GM23338 (cell line): ENCODE measurements at regions not wholly inside any gene's neighbourhood (a gene's known extent, or its start where the extent isn't known, plus 50 kb on each side); places are given as distances from the start of the nearest gene placed in this dataset.

Experiments
- ATAC-seq: fragments of 200-7000 bp; cut with Tn5 transposase; 3 replicates; pipeline ENCODE4 v1.9.1; 2020
- DNase-seq: peaks from one replicate; pipeline ENCODE4 v3.0.0-alpha.2; 2015; ENCODE audit warnings: low spot score
- H2AFZ ChIP-seq: fragments of 200-600 bp; sonication (generic); 2 replicates; pipeline ENCODE4 v1.8.0; 2016; ENCODE audit warnings: antibody characterized with exemption, mild to moderate bottlenecking, moderate library complexity
- H3F3A ChIP-seq: fragments of 200-600 bp; sonication (generic); replicated peaks from 2 replicates; pipeline ENCODE4 v1.8.0; 2017; ENCODE audit warnings: antibody characterized with exemption, mixed run types, low read depth
- H3K27ac ChIP-seq: fragments of 200-600 bp; sonication (generic); 2 replicates; pipeline ENCODE4 v1.6.1; 2016; ENCODE audit warnings: low read depth
- H3K27me3 ChIP-seq: fragments of 200-600 bp; sonication (generic); 2 replicates; pipeline ENCODE4 v1.8.0; 2016; ENCODE audit warnings: mild to moderate bottlenecking, mixed run types, moderate library complexity; ENCODE audit not compliant: insufficient read depth
- H3K36me3 ChIP-seq: fragments of 200-600 bp; sonication (generic); 2 replicates; pipeline ENCODE4 v1.8.0; 2016; ENCODE audit warnings: mild to moderate bottlenecking; ENCODE audit not compliant: insufficient read depth
- H3K4me1 ChIP-seq: fragments of 200-600 bp; sonication (generic); 2 replicates; pipeline ENCODE4 v1.8.0; 2016; ENCODE audit warnings: mild to moderate bottlenecking, moderate library complexity; ENCODE audit not compliant: insufficient read depth
- H3K4me2 ChIP-seq: fragments of 200-600 bp; sonication (generic); 2 replicates; pipeline ENCODE4 v1.7.1; 2017; ENCODE audit warnings: mixed run types
- H3K4me3 ChIP-seq: fragments of 200-600 bp; sonication (generic); 2 replicates; pipeline ENCODE4 v1.6.1; 2016; ENCODE audit warnings: mixed run types
- H3K79me2 ChIP-seq: fragments of 200-600 bp; sonication (generic); replicated peaks from 2 replicates; pipeline ENCODE4 v1.8.0; 2017; ENCODE audit warnings: mild to moderate bottlenecking; ENCODE audit not compliant: insufficient read depth
- H3K9me2 ChIP-seq: fragments of 200-600 bp; sonication (generic); 2 replicates; pipeline ENCODE4 v1.8.0; 2017; ENCODE audit not compliant: insufficient read depth
- H4K20me1 ChIP-seq: fragments of 200-600 bp; sonication (generic); replicated peaks from 2 replicates; pipeline ENCODE4 v1.8.0; 2017; ENCODE audit warnings: mild to moderate bottlenecking; ENCODE audit not compliant: insufficient read depth
- H3K27ac Mint-ChIP-seq: 2 replicates; pipeline ENCODE4 v1.8.0; 2020; ENCODE audit warnings: inconsistent platforms, mild to moderate bottlenecking, moderate library complexity, mixed read lengths
- H3K27me3 Mint-ChIP-seq: 3 replicates; pipeline ENCODE4 v1.8.0; 2022; ENCODE audit warnings: low read depth, mild to moderate bottlenecking, moderate library complexity, mixed read lengths, inconsistent platforms; ENCODE audit not compliant: insufficient read depth, poor library complexity
- H3K36me3 Mint-ChIP-seq: 3 replicates; pipeline ENCODE4 v1.8.0; 2021; ENCODE audit warnings: low read depth, mild to moderate bottlenecking, inconsistent platforms, moderate library complexity, mixed read lengths
- H3K4me1 Mint-ChIP-seq: 3 replicates; pipeline ENCODE4 v1.8.0; 2020; ENCODE audit warnings: mild to moderate bottlenecking, inconsistent platforms, mixed read lengths
- H3K4me3 Mint-ChIP-seq: 3 replicates; pipeline ENCODE4 v1.8.0; 2021; ENCODE audit warnings: moderate library complexity, mild to moderate bottlenecking, inconsistent platforms, mixed read lengths
- H3K9me3 Mint-ChIP-seq: 3 replicates; pipeline ENCODE4 v1.8.0; 2020; ENCODE audit warnings: moderate library complexity, mild to moderate bottlenecking, inconsistent platforms, mixed read lengths
- EZH2 ChIP-seq: fragments of 200-600 bp; sonication (generic); IDR thresholded peaks from one replicate; pipeline ENCODE4 v1.8.0; 2017; ENCODE audit warnings: antibody characterized with exemption, mild to moderate bottlenecking, low read depth; ENCODE audit not compliant: unreplicated experiment
- NANOG ChIP-seq: IDR thresholded peaks from 2 replicates; pipeline ENCODE4 v1.6.1; 2016; ENCODE audit warnings: antibody characterized with exemption, borderline replicate concordance
- ZNF114 ChIP-seq: fragments of 250-450 bp; sonication (Bioruptor Pico); IDR thresholded peaks from 2 replicates; pipeline ENCODE4 v1.5.0; 2020; ENCODE audit warnings: mild to moderate bottlenecking, moderate library complexity
- TF ChIP-seq, protein P1 (sequence below): fragments of 250-450 bp; sonication (Bioruptor Pico); IDR thresholded peaks from 2 replicates; pipeline ENCODE4 v1.5.0; 2020; ENCODE audit warnings: mild to moderate bottlenecking, moderate library complexity
- TF ChIP-seq, protein P2 (sequence below): IDR thresholded peaks from one replicate; pipeline ENCODE4 v1.6.1; 2018; ENCODE audit warnings: antibody characterized with exemption; ENCODE audit not compliant: unreplicated experiment
- TF ChIP-seq, protein P3 (sequence below), 2 experiments: fragments of 200-600 bp in 1 of 2; sonication (generic) in 1 of 2; conservative IDR thresholded peaks; 2 replicates each; pipeline versions ENCODE4 v1.5.1 to v1.6.1; 2016 to 2017; ENCODE audit warnings: antibody characterized with exemption in 2 of 2, low read depth in 2 of 2, mild to moderate bottlenecking in 2 of 2, moderate library complexity in 1 of 2

DNA sequence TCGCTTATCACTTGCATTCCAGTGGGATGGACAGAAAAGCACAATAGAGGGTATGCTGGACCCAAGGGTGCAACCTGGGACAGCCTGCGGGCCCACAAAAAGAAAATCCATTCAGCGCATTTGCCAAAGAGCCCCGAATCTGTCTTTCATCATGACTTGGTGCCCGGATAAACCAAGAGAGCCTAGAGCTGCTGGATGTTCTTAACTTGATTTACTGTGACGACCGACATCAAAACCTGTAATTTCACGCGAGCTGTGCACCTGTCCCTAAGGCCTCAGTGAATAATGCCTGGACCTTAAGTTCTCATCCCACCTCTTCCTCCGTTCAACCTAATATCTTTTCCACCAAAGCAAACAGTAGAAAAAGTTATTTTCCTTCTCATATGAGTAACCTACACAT lies 115.5 kb upstream of the ACKR3 start:
- Histone ChIP-seq H3K4me1 (no peaks in the 10 kb centered on the region), H3K27me3 (no peaks in the 10 kb centered on the region), H3K36me3 (no peaks in the 10 kb centered on the region), H2AFZ (no peak overlapping the region), H3K9me2 (0 out of 2 replicates have a peak, but pooled peaks cover 4% of the 10 kb centered on the region), H3K4me3 (no peak overlapping the region), H4K20me1 (no peaks in the 10 kb centered on the region), H3F3A (no peaks in the 10 kb centered on the region), H3K79me2 (no peaks in the 10 kb centered on the region), H3K27ac (no peak overlapping the region), H3K4me2 (no peak overlapping the region)
- peaks cover 5% of the 10 kb centered on the region; the same call in 1 of the 3 replicates for H3K36me3 Mint-ChIP-seq
- H3K9me3 Mint-ChIP-seq: peaks cover 4% of the 10 kb centered on the region; the same call in 1 of the 3 replicates
- H3K4me3 Mint-ChIP-seq: no peak overlapping the region
- H3K27ac Mint-ChIP-seq: no peak overlapping the region
- ATAC-seq (no peak), DNase-seq (no peak)
- no peaks in the 10 kb centered on the region for H3K27me3 Mint-ChIP-seq
- peaks cover 16% of the 10 kb centered on the region for H3K4me1 Mint-ChIP-seq
- TF ChIP-seq, protein P1, sequence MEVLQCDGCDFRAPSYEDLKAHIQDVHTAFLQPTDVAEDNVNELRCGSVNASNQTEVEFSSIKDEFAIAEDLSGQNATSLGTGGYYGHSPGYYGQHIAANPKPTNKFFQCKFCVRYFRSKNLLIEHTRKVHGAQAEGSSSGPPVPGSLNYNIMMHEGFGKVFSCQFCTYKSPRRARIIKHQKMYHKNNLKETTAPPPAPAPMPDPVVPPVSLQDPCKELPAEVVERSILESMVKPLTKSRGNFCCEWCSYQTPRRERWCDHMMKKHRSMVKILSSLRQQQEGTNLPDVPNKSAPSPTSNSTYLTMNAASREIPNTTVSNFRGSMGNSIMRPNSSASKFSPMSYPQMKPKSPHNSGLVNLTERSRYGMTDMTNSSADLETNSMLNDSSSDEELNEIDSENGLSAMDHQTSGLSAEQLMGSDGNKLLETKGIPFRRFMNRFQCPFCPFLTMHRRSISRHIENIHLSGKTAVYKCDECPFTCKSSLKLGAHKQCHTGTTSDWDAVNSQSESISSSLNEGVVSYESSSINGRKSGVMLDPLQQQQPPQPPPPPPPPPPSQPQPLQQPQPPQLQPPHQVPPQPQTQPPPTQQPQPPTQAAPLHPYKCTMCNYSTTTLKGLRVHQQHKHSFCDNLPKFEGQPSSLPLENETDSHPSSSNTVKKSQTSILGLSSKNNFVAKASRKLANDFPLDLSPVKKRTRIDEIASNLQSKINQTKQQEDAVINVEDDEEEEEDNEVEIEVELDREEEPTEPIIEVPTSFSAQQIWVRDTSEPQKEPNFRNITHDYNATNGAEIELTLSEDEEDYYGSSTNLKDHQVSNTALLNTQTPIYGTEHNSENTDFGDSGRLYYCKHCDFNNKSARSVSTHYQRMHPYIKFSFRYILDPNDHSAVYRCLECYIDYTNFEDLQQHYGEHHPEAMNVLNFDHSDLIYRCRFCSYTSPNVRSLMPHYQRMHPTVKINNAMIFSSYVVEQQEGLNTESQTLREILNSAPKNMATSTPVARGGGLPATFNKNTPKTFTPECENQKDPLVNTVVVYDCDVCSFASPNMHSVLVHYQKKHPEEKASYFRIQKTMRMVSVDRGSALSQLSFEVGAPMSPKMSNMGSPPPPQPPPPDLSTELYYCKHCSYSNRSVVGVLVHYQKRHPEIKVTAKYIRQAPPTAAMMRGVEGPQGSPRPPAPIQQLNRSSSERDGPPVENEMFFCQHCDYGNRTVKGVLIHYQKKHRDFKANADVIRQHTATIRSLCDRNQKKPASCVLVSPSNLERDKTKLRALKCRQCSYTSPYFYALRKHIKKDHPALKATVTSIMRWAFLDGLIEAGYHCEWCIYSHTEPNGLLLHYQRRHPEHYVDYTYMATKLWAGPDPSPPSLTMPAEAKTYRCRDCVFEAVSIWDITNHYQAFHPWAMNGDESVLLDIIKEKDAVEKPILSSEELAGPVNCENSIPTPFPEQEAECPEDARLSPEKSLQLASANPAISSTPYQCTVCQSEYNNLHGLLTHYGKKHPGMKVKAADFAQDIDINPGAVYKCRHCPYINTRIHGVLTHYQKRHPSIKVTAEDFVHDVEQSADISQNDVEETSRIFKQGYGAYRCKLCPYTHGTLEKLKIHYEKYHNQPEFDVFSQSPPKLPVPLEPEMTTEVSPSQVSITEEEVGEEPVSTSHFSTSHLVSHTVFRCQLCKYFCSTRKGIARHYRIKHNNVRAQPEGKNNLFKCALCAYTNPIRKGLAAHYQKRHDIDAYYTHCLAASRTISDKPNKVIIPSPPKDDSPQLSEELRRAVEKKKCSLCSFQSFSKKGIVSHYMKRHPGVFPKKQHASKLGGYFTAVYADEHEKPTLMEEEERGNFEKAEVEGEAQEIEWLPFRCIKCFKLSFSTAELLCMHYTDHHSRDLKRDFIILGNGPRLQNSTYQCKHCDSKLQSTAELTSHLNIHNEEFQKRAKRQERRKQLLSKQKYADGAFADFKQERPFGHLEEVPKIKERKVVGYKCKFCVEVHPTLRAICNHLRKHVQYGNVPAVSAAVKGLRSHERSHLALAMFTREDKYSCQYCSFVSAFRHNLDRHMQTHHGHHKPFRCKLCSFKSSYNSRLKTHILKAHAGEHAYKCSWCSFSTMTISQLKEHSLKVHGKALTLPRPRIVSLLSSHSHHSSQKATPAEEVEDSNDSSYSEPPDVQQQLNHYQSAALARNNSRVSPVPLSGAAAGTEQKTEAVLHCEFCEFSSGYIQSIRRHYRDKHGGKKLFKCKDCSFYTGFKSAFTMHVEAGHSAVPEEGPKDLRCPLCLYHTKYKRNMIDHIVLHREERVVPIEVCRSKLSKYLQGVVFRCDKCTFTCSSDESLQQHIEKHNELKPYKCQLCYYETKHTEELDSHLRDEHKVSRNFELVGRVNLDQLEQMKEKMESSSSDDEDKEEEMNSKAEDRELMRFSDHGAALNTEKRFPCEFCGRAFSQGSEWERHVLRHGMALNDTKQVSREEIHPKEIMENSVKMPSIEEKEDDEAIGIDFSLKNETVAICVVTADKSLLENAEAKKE: no peak
- TF ChIP-seq ZNF114 (CRISPR knock-in tag) (no peak), EZH2 (no peak), NANOG (no peak)
- TF ChIP-seq, protein P2, sequence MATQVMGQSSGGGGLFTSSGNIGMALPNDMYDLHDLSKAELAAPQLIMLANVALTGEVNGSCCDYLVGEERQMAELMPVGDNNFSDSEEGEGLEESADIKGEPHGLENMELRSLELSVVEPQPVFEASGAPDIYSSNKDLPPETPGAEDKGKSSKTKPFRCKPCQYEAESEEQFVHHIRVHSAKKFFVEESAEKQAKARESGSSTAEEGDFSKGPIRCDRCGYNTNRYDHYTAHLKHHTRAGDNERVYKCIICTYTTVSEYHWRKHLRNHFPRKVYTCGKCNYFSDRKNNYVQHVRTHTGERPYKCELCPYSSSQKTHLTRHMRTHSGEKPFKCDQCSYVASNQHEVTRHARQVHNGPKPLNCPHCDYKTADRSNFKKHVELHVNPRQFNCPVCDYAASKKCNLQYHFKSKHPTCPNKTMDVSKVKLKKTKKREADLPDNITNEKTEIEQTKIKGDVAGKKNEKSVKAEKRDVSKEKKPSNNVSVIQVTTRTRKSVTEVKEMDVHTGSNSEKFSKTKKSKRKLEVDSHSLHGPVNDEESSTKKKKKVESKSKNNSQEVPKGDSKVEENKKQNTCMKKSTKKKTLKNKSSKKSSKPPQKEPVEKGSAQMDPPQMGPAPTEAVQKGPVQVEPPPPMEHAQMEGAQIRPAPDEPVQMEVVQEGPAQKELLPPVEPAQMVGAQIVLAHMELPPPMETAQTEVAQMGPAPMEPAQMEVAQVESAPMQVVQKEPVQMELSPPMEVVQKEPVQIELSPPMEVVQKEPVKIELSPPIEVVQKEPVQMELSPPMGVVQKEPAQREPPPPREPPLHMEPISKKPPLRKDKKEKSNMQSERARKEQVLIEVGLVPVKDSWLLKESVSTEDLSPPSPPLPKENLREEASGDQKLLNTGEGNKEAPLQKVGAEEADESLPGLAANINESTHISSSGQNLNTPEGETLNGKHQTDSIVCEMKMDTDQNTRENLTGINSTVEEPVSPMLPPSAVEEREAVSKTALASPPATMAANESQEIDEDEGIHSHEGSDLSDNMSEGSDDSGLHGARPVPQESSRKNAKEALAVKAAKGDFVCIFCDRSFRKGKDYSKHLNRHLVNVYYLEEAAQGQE: no peak
- TF ChIP-seq, protein P3, sequence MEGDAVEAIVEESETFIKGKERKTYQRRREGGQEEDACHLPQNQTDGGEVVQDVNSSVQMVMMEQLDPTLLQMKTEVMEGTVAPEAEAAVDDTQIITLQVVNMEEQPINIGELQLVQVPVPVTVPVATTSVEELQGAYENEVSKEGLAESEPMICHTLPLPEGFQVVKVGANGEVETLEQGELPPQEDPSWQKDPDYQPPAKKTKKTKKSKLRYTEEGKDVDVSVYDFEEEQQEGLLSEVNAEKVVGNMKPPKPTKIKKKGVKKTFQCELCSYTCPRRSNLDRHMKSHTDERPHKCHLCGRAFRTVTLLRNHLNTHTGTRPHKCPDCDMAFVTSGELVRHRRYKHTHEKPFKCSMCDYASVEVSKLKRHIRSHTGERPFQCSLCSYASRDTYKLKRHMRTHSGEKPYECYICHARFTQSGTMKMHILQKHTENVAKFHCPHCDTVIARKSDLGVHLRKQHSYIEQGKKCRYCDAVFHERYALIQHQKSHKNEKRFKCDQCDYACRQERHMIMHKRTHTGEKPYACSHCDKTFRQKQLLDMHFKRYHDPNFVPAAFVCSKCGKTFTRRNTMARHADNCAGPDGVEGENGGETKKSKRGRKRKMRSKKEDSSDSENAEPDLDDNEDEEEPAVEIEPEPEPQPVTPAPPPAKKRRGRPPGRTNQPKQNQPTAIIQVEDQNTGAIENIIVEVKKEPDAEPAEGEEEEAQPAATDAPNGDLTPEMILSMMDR (conservative IDR thresholded peaks at IDR 0.05; ENCODE audit: low read depth in 2 of 2): no peak
